Activated T-cell treated with anti-CD3 and anti-CD28 coated beads, Interleukin-2, amount 50 U/mL, for 72 hours (primary cell): ENCODE measurements at regions not wholly inside any gene's neighbourhood (a gene's known extent, or its start where the extent isn't known, plus 50 kb on each side); places are given as distances from the start of the nearest gene placed in this dataset.

Experiments used
- ATAC-seq, 2 donors: fragments of 150-1000 bp; cut with Tn5 transposase; replicated peaks in 1 of 2; 2 replicates each; pipeline ENCODE4 v1.10.0; 2021; ENCODE audit warnings: moderate library complexity in 2 of 2, mild to moderate bottlenecking in 1 of 2
- DNase-seq, 2 donors: peaks; one replicate each; pipeline ENCODE4 v3.0.0; 2021 to 2022; ENCODE audit warnings: mixed read lengths in 1 of 2
- H3K27ac Mint-ChIP-seq: one replicate; pipeline ENCODE4 v1.8.0; 2022; ENCODE audit warnings: mild to moderate bottlenecking, moderate library complexity, mixed read lengths
- H3K27me3 Mint-ChIP-seq: one replicate; pipeline ENCODE4 v1.8.0; 2022; ENCODE audit warnings: low read depth, mixed read lengths
- H3K36me3 Mint-ChIP-seq, 2 donors: one replicate each; pipeline ENCODE4 v1.8.0; 2022; ENCODE audit warnings: mixed read lengths in 2 of 2, mild to moderate bottlenecking in 1 of 2; ENCODE audit not compliant: insufficient read depth in 2 of 2
- H3K4me1 Mint-ChIP-seq: one replicate; pipeline ENCODE4 v1.8.0; 2022; ENCODE audit warnings: low read depth, mixed read lengths
- H3K4me3 Mint-ChIP-seq, 2 donors: one replicate each; pipeline ENCODE4 v1.8.0; 2022; ENCODE audit warnings: mild to moderate bottlenecking in 2 of 2, mixed read lengths in 2 of 2, moderate library complexity in 2 of 2
- H3K9me3 Mint-ChIP-seq, 2 donors: one replicate each; pipeline ENCODE4 v1.8.0; 2022; ENCODE audit warnings: mixed read lengths in 2 of 2

- no peak overlapping the region for H3K27ac Mint-ChIP-seq
- no peaks in the 10 kb centered on the region for H3K36me3 Mint-ChIP-seq
- H3K4me1 Mint-ChIP-seq: no peaks in the 10 kb centered on the region
- no peak overlapping the region for H3K4me3 Mint-ChIP-seq
- no peak for ATAC-seq
- H3K27me3 Mint-ChIP-seq: no peaks in the 10 kb centered on the region
- DNase-seq: no peak
- peaks cover 0 to 3% of the 10 kb centered on the region in 2 donors for H3K9me3 Mint-ChIP-seq
Observed at GRCh38 chr14:38507299-38507698, 251.4 kb upstream of the CLEC14A start.

DNA sequence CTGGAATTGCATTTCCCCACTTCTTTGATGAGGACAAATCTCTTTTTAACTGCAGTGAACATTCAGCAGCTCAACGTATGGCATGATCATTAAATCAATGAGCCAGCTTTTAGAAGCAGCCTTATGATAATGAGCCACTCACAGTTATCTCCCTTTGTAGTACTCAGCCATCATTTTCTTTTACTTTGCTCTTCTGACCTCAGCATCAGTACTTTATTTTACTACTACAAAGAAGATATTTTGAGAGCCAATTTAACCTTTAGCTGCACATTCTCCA is 250.0 kb upstream of the CLEC14A start:
- Mint-ChIP-seq H3K9me3 (peaks cover 0 to 3% of the 10 kb centered on the region in 2 donors), H3K27me3 (no peaks in the 10 kb centered on the region), H3K36me3 (no peaks in the 10 kb centered on the region), H3K27ac (no peak overlapping the region), H3K4me1 (no peaks in the 10 kb centered on the region), H3K4me3 (no peak overlapping the region)
- DNase-seq: no peak
- ATAC-seq: no peak

GRCh38 chr14:38505221-38505972 is 249.5 kb upstream of the CLEC14A start:
- H3K27me3 Mint-ChIP-seq: no peaks in the 10 kb centered on the region
- H3K4me1 Mint-ChIP-seq: no peaks in the 10 kb centered on the region
- no peak for DNase-seq
- H3K36me3 Mint-ChIP-seq: no peaks in the 10 kb centered on the region
- H3K27ac Mint-ChIP-seq: no peak overlapping the region
- ATAC-seq: no peak
- peaks cover 0 to 3% of the 10 kb centered on the region in 2 donors for H3K9me3 Mint-ChIP-seq
- no peak overlapping the region for H3K4me3 Mint-ChIP-seq

DNA sequence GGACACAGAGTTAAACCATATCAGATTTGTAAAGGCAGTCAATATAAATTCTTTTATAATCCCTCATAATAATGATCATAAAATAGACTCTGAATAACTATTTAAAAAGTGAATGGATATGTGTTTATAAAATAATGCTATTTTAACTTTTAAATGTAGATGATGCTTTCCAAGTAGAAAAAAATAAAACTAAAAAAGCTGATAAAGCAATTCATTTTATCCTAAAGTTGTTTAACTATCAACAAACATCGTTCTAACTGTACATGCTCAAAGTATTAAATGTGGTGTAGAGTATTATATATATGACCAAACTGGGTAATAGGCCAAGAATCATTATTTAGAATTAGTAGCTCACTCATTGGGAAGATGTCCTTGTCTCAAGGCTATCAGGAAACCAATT is 248.3 kb upstream of the CLEC14A start:
- DNase-seq (no peak), ATAC-seq (no peak)
- no peaks in the 10 kb centered on the region for H3K4me1 Mint-ChIP-seq
- H3K27ac Mint-ChIP-seq: no peak overlapping the region
- H3K4me3 Mint-ChIP-seq: no peak overlapping the region
- no peaks in the 10 kb centered on the region for H3K36me3 Mint-ChIP-seq
- H3K9me3 Mint-ChIP-seq: peaks cover 0 to 2% of the 10 kb centered on the region in 2 donors
- H3K27me3 Mint-ChIP-seq: no peaks in the 10 kb centered on the region

DNA sequence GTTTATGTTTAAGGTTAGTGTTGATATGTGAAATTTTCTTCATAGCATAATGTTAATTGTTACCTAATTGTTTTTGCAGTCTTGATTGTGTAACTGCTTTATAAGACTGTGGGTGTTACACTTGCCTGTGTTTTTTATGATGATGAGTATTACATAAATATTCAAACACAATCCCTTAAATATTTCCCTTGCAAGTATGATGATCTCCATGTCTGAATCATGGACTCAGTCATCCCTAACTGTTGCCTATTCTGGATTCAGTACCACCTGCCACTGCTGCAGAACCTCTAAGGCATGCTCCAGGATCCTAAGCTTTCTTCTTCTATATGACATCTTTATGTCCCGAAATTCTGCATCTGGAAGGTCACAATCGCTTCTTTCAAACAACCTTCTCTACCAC is 246.3 kb upstream of the CLEC14A start:
- no peak overlapping the region for H3K27ac Mint-ChIP-seq
- H3K27me3 Mint-ChIP-seq: no peaks in the 10 kb centered on the region
- DNase-seq (no peak), ATAC-seq (no peak)
- peaks cover 0 to 3% of the 10 kb centered on the region in 2 donors for H3K9me3 Mint-ChIP-seq
- no peaks in the 10 kb centered on the region for H3K4me1 Mint-ChIP-seq
- H3K4me3 Mint-ChIP-seq: no peak overlapping the region
- H3K36me3 Mint-ChIP-seq: no peaks in the 10 kb centered on the region

DNA sequence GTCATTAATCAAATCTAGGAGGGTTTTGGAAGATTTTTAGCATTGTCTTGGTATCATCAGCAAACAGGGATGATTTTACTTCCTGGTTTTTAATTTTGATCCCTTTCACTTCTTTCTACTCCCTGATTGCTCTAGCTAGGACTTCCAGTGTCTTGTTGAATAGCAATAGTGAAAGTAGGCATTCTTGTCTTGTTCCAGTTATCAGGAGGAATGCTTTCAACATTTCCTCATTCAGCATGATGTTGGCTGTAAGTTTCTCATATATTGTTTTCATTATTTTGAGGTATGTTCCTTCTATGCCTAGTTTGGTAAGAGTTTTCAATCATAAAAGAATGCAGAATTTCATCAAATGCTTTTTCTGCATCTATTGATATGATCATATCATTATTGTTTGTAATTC is 244.2 kb upstream of the CLEC14A start:
- no peaks in the 10 kb centered on the region for H3K36me3 Mint-ChIP-seq
- no peak overlapping the region for H3K4me3 Mint-ChIP-seq
- peaks cover 3 to 4% of the 10 kb centered on the region in 2 donors for H3K9me3 Mint-ChIP-seq
- no peaks in the 10 kb centered on the region for H3K27me3 Mint-ChIP-seq
- DNase-seq (no peak), ATAC-seq (no peak)
- H3K4me1 Mint-ChIP-seq: no peaks in the 10 kb centered on the region
- H3K27ac Mint-ChIP-seq: no peak overlapping the region

DNA sequence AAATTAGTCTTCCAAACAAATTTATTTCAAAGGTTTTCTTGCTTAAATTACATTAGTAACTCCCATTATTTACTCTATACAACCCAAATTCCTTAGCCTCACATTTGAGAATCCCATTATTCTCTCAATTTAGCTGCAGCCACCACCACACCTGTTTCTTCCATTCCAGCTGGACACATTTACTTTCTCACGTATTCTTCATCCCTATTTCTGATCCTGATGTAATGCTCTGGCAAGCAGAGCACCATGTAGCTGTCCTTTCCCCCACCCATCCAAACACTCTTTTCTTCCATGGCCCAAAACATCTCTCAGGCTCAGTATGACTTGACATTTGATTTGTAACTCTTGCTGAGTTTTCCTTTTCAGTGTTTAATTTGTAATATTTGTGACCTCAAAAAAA is 240.2 kb upstream of the CLEC14A start:
- no peak for ATAC-seq
- H3K27ac Mint-ChIP-seq: no peak overlapping the region
- no peaks in the 10 kb centered on the region for H3K4me1 Mint-ChIP-seq
- no peaks in the 10 kb centered on the region for H3K27me3 Mint-ChIP-seq
- H3K4me3 Mint-ChIP-seq: no peak overlapping the region
- peaks cover 3 to 4% of the 10 kb centered on the region in 2 donors for H3K9me3 Mint-ChIP-seq
- H3K36me3 Mint-ChIP-seq: no peaks in the 10 kb centered on the region
- DNase-seq: no peak

- DNase-seq (no peak), ATAC-seq (no peak)
- Mint-ChIP-seq H3K27ac (no peak overlapping the region), H3K36me3 (no peaks in the 10 kb centered on the region), H3K4me1 (no peaks in the 10 kb centered on the region), H3K9me3 (peaks cover 1 to 8% of the 10 kb centered on the region in 2 donors), H3K27me3 (no peaks in the 10 kb centered on the region), H3K4me3 (no peak overlapping the region)
Observed at GRCh38 chr14:38490273-38490672, 234.4 kb upstream of the CLEC14A start.

DNA sequence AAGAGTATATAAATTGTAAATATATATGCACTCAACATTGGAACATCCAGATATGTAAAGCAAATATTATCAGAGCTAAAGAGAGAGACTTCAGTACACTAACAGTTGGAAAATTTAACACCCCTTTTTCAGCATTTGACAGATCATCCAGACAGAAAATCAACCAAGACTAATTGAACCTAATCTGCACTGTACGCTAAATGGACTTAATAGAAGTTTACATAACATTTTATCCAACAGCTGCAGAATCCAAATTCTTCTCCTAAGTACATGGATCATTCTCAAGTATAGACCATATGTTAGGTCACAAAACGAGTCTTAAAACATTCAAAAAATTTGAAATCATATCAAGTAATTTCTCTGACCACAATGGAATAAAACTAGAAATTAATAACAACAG is 229.1 kb upstream of the CLEC14A start:
- DNase-seq (no peak), ATAC-seq (no peak)
- Mint-ChIP-seq H3K27me3 (no peaks in the 10 kb centered on the region), H3K27ac (no peak overlapping the region), H3K4me1 (no peaks in the 10 kb centered on the region), H3K4me3 (no peak overlapping the region), H3K9me3 (peaks cover 1 to 8% of the 10 kb centered on the region in 2 donors), H3K36me3 (no peaks in the 10 kb centered on the region)

DNA sequence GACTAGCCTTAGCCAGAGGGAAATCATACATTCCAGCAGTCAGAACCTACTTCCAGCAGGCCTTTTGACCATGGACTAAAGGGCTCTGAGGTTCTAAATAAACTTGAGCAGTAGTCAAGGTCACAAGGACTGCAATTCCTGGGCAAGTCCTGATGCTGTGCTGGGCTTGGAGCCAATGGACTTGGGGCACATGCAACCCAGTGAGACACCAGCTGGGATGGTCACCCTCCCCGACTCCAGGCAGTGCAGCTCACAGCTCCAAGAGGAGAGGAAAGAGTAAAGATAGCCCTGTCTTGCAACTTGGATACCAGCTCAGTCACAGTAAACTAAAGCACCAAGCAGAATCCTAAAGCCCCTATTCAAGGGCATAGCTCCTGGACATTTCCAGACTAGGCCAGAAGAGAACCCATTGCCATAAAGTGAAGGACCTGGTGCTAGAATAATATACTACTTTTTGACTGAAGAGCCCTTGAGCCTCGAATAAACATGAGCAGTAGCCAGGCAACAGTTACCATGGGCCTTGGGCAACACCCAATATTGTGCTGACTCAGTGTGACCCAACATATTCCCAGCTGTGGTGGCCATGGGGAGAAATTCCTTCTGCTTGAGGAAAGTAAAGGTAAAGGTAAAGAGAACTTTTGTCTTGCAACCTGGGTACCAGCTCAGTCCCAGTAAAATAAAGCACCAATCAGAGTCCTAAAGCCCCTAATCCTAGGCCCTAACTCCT is 226.2 kb upstream of the CLEC14A start:
- Mint-ChIP-seq H3K27me3 (no peaks in the 10 kb centered on the region), H3K4me1 (no peaks in the 10 kb centered on the region), H3K27ac (no peak overlapping the region), H3K9me3 (peaks cover 4 to 11% of the 10 kb centered on the region in 2 donors), H3K36me3 (peaks cover 1 to 6% of the 10 kb centered on the region in 2 donors), H3K4me3 (no peak overlapping the region)
- DNase-seq (no peak), ATAC-seq (no peak)

DNA sequence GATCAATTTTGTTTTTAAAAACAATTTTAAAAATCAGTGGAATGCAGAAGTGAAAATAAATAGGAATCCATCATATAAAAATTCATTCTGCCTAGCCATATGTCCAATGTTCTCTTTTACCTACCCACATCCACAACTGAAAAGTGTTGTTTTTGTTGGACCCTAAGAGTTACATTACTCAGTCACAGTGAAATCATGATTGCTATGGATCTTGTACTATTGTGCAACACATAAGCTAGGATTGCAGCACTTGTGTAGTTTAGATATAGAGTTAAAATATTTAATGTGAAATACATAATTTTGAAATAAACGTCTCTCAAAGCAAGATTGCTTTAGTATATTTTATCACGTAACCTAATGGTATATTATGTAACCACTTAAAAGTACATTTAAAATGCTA is 213.3 kb upstream of the CLEC14A start:
- peaks cover 4 to 11% of the 10 kb centered on the region in 2 donors for H3K9me3 Mint-ChIP-seq
- no peak overlapping the region for H3K27ac Mint-ChIP-seq
- H3K36me3 Mint-ChIP-seq: no peaks in the 10 kb centered on the region
- ATAC-seq (no peak), DNase-seq (no peak)
- H3K4me1 Mint-ChIP-seq: no peaks in the 10 kb centered on the region
- no peaks in the 10 kb centered on the region for H3K27me3 Mint-ChIP-seq
- no peak overlapping the region for H3K4me3 Mint-ChIP-seq

DNA sequence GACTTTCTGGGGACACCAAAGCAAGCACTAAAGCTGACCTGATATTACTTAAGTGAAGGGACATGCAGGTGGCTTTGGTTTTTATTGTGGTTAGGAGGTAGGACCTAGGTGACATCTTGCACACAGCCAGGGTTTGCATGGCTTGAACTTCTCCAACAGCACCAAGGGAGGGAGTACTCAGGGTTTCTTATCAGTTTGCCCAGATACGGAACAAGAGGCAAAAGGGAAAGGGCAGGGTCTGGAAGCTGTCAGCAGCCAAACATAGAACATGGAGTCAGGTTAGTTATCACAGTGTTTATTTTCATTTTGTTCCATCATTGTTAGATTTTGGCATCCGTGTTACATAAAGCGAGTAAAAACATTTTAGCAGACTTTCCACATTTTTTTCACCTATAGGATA is 186.3 kb upstream of the CLEC14A start:
- Mint-ChIP-seq H3K9me3 (peaks cover 7 to 8% of the 10 kb centered on the region in 2 donors), H3K27me3 (no peaks in the 10 kb centered on the region), H3K36me3 (peaks cover 0 to 2% of the 10 kb centered on the region in 2 donors), H3K27ac (no peak overlapping the region), H3K4me3 (no peak overlapping the region), H3K4me1 (no peaks in the 10 kb centered on the region)
- DNase-seq: no peak
- no peak for ATAC-seq

DNA sequence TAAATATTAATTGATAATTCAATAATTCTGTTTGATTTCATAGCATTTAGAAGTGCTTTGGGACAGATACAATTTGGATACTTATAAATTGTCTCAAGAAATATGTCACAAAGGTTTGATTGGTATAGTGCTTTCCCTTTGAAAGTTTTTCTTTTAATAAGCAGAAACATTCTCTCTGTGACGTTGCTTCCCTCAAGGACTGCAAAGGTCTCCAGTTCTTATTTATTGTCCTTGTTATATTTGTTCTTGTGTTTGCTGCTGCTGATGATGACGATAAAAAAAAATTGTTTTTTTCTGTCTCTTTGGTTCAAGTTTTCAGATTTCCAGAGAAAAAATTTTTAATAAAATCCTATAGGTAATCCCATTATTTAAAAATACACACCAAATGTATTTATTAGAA is 176.3 kb upstream of the CLEC14A start:
- no peak for ATAC-seq
- Mint-ChIP-seq H3K4me1 (no peaks in the 10 kb centered on the region), H3K27ac (no peak overlapping the region), H3K4me3 (no peak overlapping the region), H3K27me3 (no peaks in the 10 kb centered on the region), H3K9me3 (no peaks in the 10 kb centered on the region), H3K36me3 (no peaks in the 10 kb centered on the region)
- DNase-seq: no peak

- Mint-ChIP-seq H3K4me1 (no peaks in the 10 kb centered on the region), H3K27ac (no peak overlapping the region), H3K36me3 (no peaks in the 10 kb centered on the region), H3K4me3 (no peak overlapping the region), H3K9me3 (no peaks in the 10 kb centered on the region), H3K27me3 (no peaks in the 10 kb centered on the region)
- ATAC-seq: no peak
- no peak for DNase-seq
Observed at GRCh38 chr14:38431156-38431555, 175.3 kb upstream of the CLEC14A start.
